ENCODE measurements at regions not wholly inside any gene's neighbourhood (a gene's known extent, or its start where the extent isn't known, plus 50 kb on each side); places are given as distances from the start of the nearest gene placed in this dataset.

DNA sequence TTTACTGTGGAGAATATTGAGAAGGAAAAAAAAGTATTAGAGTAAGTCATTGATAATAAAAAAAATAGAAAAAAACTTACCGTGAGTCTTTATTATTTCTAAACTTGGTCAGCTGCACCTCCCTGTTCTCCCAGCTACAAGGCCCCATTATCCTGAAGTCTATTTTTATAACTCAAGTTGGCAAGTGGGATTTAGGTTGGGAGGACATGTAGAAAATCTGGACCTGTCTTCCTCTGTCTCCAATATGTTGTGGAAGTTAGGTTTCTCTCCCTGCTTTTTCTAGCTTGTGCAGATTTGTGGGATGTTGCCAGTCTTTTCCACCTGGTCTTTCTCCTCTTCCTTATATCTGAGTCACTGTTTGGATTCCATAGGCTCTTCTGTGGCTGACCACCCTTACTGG is 361.4 kb downstream of the HLX start:
- Histone ChIP-seq H3K27ac (ENCODE audit: low read depth, low read length) (no peak overlapping the region), H3K4me2 (ENCODE audit: low read length) (no peak overlapping the region), H3K79me2 (ENCODE audit: insufficient read depth, low read length) (no peaks in the 10 kb centered on the region), H3K9me3 (ENCODE audit: insufficient read depth, low read depth, low read length) (no peaks in the 10 kb centered on the region), H4K20me1 (ENCODE audit: insufficient read depth, low read length) (no peaks in the 10 kb centered on the region), H3K4me3 (ENCODE audit: insufficient read depth, low read depth, low read length) (no peak overlapping the region), H3K27me3 (ENCODE audit: insufficient read depth, low read length) (no peaks in the 10 kb centered on the region), H3K4me1 (ENCODE audit: insufficient read depth, low read length) (no peaks in the 10 kb centered on the region), H2AFZ (ENCODE audit: low read depth, low read length) (no peak overlapping the region), H3K36me3 (ENCODE audit: insufficient read depth, low read length) (no peaks in the 10 kb centered on the region), H3K9ac (ENCODE audit: low read length) (no peak overlapping the region)
- Mint-ChIP-seq H3K9me3 (ENCODE audit: unreplicated experiment) (no peaks in the 10 kb centered on the region), H3K27ac (ENCODE audit: unreplicated experiment) (no peak overlapping the region), H3K4me3 (ENCODE audit: unreplicated experiment) (no peak overlapping the region), H3K36me3 (ENCODE audit: low read depth, unreplicated experiment) (no peaks in the 10 kb centered on the region), H3K4me1 (ENCODE audit: low read depth, unreplicated experiment) (no peaks in the 10 kb centered on the region), H3K27me3 (ENCODE audit: low read depth, unreplicated experiment) (no peaks in the 10 kb centered on the region)
- FAIRE-seq (no peak), DNase-seq (ENCODE audit: low read depth) (no peak)
- TF ChIP-seq, protein P1, sequence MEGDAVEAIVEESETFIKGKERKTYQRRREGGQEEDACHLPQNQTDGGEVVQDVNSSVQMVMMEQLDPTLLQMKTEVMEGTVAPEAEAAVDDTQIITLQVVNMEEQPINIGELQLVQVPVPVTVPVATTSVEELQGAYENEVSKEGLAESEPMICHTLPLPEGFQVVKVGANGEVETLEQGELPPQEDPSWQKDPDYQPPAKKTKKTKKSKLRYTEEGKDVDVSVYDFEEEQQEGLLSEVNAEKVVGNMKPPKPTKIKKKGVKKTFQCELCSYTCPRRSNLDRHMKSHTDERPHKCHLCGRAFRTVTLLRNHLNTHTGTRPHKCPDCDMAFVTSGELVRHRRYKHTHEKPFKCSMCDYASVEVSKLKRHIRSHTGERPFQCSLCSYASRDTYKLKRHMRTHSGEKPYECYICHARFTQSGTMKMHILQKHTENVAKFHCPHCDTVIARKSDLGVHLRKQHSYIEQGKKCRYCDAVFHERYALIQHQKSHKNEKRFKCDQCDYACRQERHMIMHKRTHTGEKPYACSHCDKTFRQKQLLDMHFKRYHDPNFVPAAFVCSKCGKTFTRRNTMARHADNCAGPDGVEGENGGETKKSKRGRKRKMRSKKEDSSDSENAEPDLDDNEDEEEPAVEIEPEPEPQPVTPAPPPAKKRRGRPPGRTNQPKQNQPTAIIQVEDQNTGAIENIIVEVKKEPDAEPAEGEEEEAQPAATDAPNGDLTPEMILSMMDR (IDR thresholded peaks at IDR 0.05; ENCODE audit: insufficient read depth, low read depth, low read length) = no peak
- TF ChIP-seq EZH2 (IDR thresholded peaks at IDR 0.05; ENCODE audit: insufficient read depth, low read length) = no peak

DNA sequence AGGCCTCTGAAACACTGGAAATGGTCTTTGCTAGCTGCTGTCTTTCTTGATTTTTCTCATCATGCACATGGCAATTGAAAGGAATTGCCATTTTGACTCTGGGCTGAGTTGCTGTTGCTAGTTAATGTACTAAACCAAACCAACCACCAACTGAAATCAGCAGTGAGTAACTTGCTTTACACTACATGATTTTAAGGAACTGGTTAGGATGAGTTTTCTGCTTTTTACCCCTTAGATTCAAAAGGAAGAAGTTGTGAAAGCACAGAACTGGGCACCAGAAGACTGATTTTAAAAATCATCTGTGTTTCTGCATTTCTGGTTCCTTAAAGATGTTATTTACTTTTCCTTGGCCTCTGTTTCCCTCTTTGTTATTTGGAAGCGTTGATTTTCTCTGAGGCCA is 361.9 kb downstream of the HLX start:
- Histone ChIP-seq H3K27me3 (ENCODE audit: insufficient read depth, low read length) (no peaks in the 10 kb centered on the region), H4K20me1 (ENCODE audit: insufficient read depth, low read length) (no peaks in the 10 kb centered on the region), H3K36me3 (ENCODE audit: insufficient read depth, low read length) (no peaks in the 10 kb centered on the region), H3K4me2 (ENCODE audit: low read length) (no peak overlapping the region), H3K9me3 (ENCODE audit: insufficient read depth, low read depth, low read length) (no peaks in the 10 kb centered on the region), H3K27ac (ENCODE audit: low read depth, low read length) (no peak overlapping the region), H3K79me2 (ENCODE audit: insufficient read depth, low read length) (no peaks in the 10 kb centered on the region), H2AFZ (ENCODE audit: low read depth, low read length) (no peak overlapping the region), H3K4me3 (ENCODE audit: insufficient read depth, low read depth, low read length) (no peak overlapping the region), H3K9ac (ENCODE audit: low read length) (no peak overlapping the region), H3K4me1 (ENCODE audit: insufficient read depth, low read length) (no peaks in the 10 kb centered on the region)
- Mint-ChIP-seq H3K36me3 (ENCODE audit: low read depth, unreplicated experiment) (no peaks in the 10 kb centered on the region), H3K27me3 (ENCODE audit: low read depth, unreplicated experiment) (no peaks in the 10 kb centered on the region), H3K9me3 (ENCODE audit: unreplicated experiment) (no peaks in the 10 kb centered on the region), H3K4me1 (ENCODE audit: low read depth, unreplicated experiment) (no peaks in the 10 kb centered on the region), H3K27ac (ENCODE audit: unreplicated experiment) (no peak overlapping the region), H3K4me3 (ENCODE audit: unreplicated experiment) (no peak overlapping the region)
- TF ChIP-seq, protein P1 (IDR thresholded peaks at IDR 0.05; ENCODE audit: insufficient read depth, low read depth, low read length) = no peak
- TF ChIP-seq EZH2 (IDR thresholded peaks at IDR 0.05; ENCODE audit: insufficient read depth, low read length) = no peak
- no peak for FAIRE-seq
- DNase-seq (ENCODE audit: low read depth) = no peak

DNA sequence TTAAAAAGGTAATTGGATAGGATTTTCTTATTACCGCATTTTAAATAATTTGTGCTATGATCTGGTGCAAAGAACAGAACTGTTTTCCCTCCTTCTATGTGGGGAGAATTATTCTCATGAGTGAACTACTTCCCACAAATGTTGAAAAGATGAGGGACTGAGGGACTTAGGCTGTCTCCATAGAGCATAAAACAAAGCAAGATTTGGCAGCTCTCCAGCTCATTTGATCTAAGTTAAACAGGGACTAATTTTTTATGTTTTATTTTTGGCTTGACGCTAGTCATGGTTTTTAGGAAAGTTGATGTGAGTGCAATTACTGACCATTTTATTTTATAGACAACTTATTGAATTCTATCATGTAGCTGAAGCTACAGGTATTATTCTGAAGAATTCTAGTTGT is 362.3 kb downstream of the HLX start:
- no peaks in the 10 kb centered on the region for H3K4me1 Mint-ChIP-seq (ENCODE audit: low read depth, unreplicated experiment)
- FAIRE-seq = no peak

More for the DNA sequence above, 362.3 kb downstream of the HLX start:
- no peaks in the 10 kb centered on the region for H3K36me3 Mint-ChIP-seq (ENCODE audit: low read depth, unreplicated experiment)
- no peak overlapping the region for H3K27ac Mint-ChIP-seq (ENCODE audit: unreplicated experiment)
- no peak for DNase-seq (ENCODE audit: low read depth)
- Histone ChIP-seq H3K36me3 (ENCODE audit: insufficient read depth, low read length) (no peaks in the 10 kb centered on the region), H2AFZ (ENCODE audit: low read depth, low read length) (no peak overlapping the region), H3K4me2 (ENCODE audit: low read length) (no peak overlapping the region), H4K20me1 (ENCODE audit: insufficient read depth, low read length) (no peaks in the 10 kb centered on the region), H3K9me3 (ENCODE audit: insufficient read depth, low read depth, low read length) (no peaks in the 10 kb centered on the region), H3K9ac (ENCODE audit: low read length) (no peak overlapping the region), H3K27ac (ENCODE audit: low read depth, low read length) (no peak overlapping the region), H3K4me3 (ENCODE audit: insufficient read depth, low read depth, low read length) (no peak overlapping the region), H3K79me2 (ENCODE audit: insufficient read depth, low read length) (no peaks in the 10 kb centered on the region), H3K4me1 (ENCODE audit: insufficient read depth, low read length) (no peaks in the 10 kb centered on the region), H3K27me3 (ENCODE audit: insufficient read depth, low read length) (no peaks in the 10 kb centered on the region)
- H3K9me3 Mint-ChIP-seq (ENCODE audit: unreplicated experiment) = no peaks in the 10 kb centered on the region
- TF ChIP-seq, protein P1 (IDR thresholded peaks at IDR 0.05; ENCODE audit: insufficient read depth, low read depth, low read length) = no peak
- no peak for TF ChIP-seq EZH2 (IDR thresholded peaks at IDR 0.05; ENCODE audit: insufficient read depth, low read length)
- H3K4me3 Mint-ChIP-seq (ENCODE audit: unreplicated experiment) = no peak overlapping the region
- no peaks in the 10 kb centered on the region for H3K27me3 Mint-ChIP-seq (ENCODE audit: low read depth, unreplicated experiment)

Measured in astrocyte (in vitro differentiated cells and primary cell).